H1 (cell line): ENCODE measurements at regions not wholly inside any gene's neighbourhood (a gene's known extent, or its start where the extent isn't known, plus 50 kb on each side); places are given as distances from the start of the nearest gene placed in this dataset.

Experiments used
- CBX5 ChIP-seq: fragments of 300-800, 300-1000 bp; sonication (generic); IDR thresholded peaks from 2 replicates; pipeline ENCODE4 v1.7.1; 2016; ENCODE audit warnings: antibody characterized with exemption, low read length, low read depth
- CHD7 ChIP-seq: fragments of 300-600 bp; sonication (generic); IDR thresholded peaks from 2 replicates; pipeline ENCODE4 v1.7.1; 2012; ENCODE audit warnings: low read length, moderate library complexity, mild to moderate bottlenecking, inconsistent platforms; ENCODE audit not compliant: insufficient replicate concordance
- GABPA ChIP-seq: IDR thresholded peaks from 2 replicates; pipeline ENCODE4 v1.6.1; 2011; ENCODE audit warnings: mild to moderate bottlenecking, low read length, moderate library complexity, borderline replicate concordance; ENCODE audit not compliant: insufficient read depth
- NANOG ChIP-seq: IDR thresholded peaks from 2 replicates; pipeline ENCODE4 v1.6.1; 2011; ENCODE audit warnings: low read length, low read depth, mild to moderate bottlenecking, inconsistent platforms; ENCODE audit not compliant: insufficient read depth, poor library complexity, severe bottlenecking
- POLR2AphosphoS5 ChIP-seq: IDR thresholded peaks from 2 replicates; pipeline ENCODE4 v1.6.1; 2011; ENCODE audit warnings: low read depth, low read length
- RAD21 ChIP-seq, 2 experiments: IDR thresholded peaks in 1 of 2; conservative IDR thresholded peaks in 1 of 2; 2 replicates each; pipeline ENCODE4 v1.6.1; 2011; ENCODE audit warnings: low read depth in 2 of 2, low read length in 2 of 2, improper control_type of control experiment in 1 of 2, inconsistent platforms in 1 of 2, mild to moderate bottlenecking in 1 of 2, moderate library complexity in 1 of 2

GRCh38 chr5:145557345-145557744 is 277.8 kb downstream of the PRELID2 start (continued):
- TF ChIP-seq POLR2AphosphoS5: no peak
- TF ChIP-seq CBX5: no peak
- TF ChIP-seq RAD21 (IDR thresholded peaks at IDR 0.05 in 1 of 2, conservative IDR thresholded peaks at IDR 0.05 in 1 of 2; ENCODE audit: low read depth in 2 of 2, low read length in 2 of 2): no peak
- no peak for TF ChIP-seq GABPA
- no peak for TF ChIP-seq CHD7
- TF ChIP-seq NANOG: no peak
